Lower leg skin (tissue), 3 donors: ENCODE measurements at regions not wholly inside any gene's neighbourhood (a gene's known extent, or its start where the extent isn't known, plus 50 kb on each side); places are given as distances from the start of the nearest gene placed in this dataset.

ENCODE experiments used
- CTCF ChIP-seq, 3 donors: fragments of 450-650 bp; IDR thresholded peaks; one replicate each; pipeline ENCODE4 v1.5.1; 2016; ENCODE audit warnings: antibody characterized with exemption in 3 of 3, mild to moderate bottlenecking in 3 of 3, moderate library complexity in 2 of 3
- POLR2A ChIP-seq, 2 donors: fragments of 450-650 bp; IDR thresholded peaks; one replicate each; pipeline ENCODE4 v1.6.1; 2016 to 2017; ENCODE audit warnings: antibody characterized with exemption in 2 of 2, mild to moderate bottlenecking in 1 of 2, moderate library complexity in 1 of 2

- TF ChIP-seq CTCF (IDR thresholded peaks at IDR 0.05) (no peak), POLR2A (IDR thresholded peaks at IDR 0.05) (no peak)
Measured at GRCh38 chr2:239677453-239678185, 276.8 kb upstream of the HDAC4 start.
